Left cardiac atrium (tissue), 4 donors: ENCODE measurements at regions not wholly inside any gene's neighbourhood (a gene's known extent, or its start where the extent isn't known, plus 50 kb on each side); places are given as distances from the start of the nearest gene placed in this dataset.
"Not testable (repeated sequence)": the region's sequence is repeated elsewhere in the genome, so short reads cannot be mapped to it uniquely, and the experiment has no call there.

Source experiments
- ATAC-seq, 2 donors: fragments of 200-7000 bp; cut with Tn5 transposase; one replicate each; pipeline ENCODE4 v1.9.1; 2020; ENCODE audit warnings: mild to moderate bottlenecking in 2 of 2, moderate library complexity in 2 of 2
- DNase-seq: peaks from one replicate; pipeline ENCODE4 v3.0.0-alpha.2; 2020
- intact Hi-C, 2 donors: fragments of 100-400 bp; cut with DNase I; formaldehyde crosslinking; loops; one replicate each; pipeline versions ENCODE4 v1.14.1 to v1.15.1; 2022 to 2023
- donor health status: DM: no; HTN: yes; CAD: no.
- donor health status: DM: no; HTN: yes; CAD: no; lungs with severe emphysema.
- donor health status: DM: yes; HTN: yes; CAD: no.
- donor health status: Dilated cardiomyopathy.

GRCh38 chr13:64248371-64249065 lies 2832.9 kb upstream of the PCDH20 start:
- intact Hi-C loops, result no loop called here
- DNase-seq (no peak), ATAC-seq (no peak)

- DNase-seq, result no peak
- intact Hi-C loops, result no loop called here
- peak in 1 of 2 donors; percentile 22 for ATAC-seq
These were observed 2823.7 kb upstream of the PCDH20 start for GRCh38 chr13:64239372-64239771.

- ATAC-seq (no peak), DNase-seq (no peak)
- intact Hi-C loops, result no loop called here
These were observed 2818.6 kb upstream of the PCDH20 start for GRCh38 chr13:64234255-64234654.

DNA sequence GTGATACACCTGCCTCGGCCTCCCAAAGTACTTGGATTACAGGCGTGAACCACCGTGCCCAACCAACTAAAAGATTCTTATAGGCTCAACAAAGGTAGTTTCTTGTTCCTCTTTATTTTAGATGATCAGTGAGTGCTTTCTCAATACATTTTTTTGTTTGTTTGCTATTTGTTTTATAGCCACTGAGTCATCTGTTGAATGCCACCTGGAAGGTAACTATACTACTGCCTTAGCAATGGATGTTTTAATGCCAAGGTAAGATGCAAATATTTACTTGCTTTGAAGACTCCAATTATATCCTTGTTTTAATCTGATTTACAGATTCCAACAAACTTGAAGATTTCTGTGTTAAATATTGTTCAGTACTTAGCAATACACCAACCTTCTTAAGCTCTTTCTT lies 2807.4 kb upstream of the PCDH20 start:
- DNase-seq (no peak), ATAC-seq (no peak)
- intact Hi-C loops, result no loop called here

DNA sequence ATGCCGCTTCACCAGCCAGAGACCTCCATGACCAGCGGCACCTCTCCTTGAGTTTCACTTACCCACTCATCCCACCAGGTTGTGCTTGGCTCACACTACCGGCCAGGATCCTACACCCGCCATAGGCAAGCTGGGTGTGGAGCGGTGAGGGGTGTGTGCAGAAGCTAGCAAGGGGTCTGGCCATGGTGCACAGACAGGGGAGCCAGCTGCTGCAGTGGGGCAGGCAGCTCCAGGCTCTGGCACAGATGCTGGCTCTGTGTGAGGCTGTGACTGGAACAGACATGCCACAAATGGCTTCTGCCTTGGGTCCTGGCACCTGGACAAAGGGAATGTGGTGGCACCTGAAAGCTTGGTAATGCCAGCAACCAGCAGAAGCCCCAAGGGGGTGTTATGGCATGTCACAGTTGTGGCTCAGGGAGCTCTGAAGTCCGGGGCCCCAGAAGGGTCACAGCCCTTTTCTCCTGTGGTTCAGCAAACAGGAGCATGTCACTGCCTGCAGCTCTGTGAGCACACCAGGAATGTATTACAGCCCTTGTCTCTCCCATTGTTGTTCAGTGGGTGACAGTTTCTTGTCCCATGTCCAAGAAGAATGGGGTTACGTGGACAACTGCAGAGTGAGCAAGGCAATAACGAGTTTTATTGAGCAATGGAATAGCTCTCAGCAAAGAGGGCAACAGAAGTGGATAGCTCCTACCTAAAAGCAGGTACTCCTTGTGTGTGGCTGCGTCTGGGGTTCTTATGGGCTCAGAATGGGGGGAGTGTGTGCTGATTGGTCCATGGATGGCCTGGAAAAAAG lies 2791.0 kb upstream of the PCDH20 start:
- ATAC-seq (no peak), DNase-seq (no peak)
- intact Hi-C loops, result no loop called here

DNA sequence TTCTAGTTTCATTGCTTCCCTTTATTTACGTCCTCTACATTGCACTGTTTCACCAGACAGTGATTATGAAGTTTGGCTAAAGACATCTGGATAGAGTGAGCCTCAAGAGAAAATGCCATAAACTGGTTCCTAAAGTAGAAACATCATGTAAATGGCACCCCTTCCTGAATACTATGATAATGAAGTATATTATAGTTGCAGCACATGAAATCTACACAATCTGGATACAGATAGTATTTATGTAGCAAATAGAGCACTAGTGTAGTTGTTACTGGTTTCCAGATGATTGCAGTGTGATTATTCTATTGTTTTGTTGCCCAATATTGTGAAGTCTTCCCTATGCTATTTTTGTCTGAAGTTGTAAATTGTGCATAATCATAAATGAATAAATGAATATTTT lies 2786.9 kb upstream of the PCDH20 start:
- ATAC-seq (no peak), DNase-seq (no peak)
- intact Hi-C loops, result no loop called here

DNA sequence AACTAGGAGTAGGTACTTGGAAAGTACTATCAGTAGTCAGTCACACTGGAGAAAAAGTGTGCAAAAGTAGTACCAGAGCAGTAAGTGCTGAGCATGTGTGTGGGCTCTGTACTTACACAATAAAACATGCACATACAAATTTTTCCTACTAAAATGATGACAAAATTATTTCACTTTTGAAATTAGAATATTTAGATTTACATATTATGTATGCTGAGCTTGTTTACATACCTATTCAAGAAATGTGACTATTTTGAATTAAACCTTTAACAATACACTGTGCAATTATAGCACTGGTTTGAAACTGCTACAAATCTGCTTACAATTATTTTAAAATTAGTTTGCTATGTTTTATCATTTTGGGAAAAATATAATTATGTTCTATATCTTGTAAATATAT lies 2781.6 kb upstream of the PCDH20 start:
- intact Hi-C loops, result no loop called here
- no peak for DNase-seq
- ATAC-seq, result no peak

DNA sequence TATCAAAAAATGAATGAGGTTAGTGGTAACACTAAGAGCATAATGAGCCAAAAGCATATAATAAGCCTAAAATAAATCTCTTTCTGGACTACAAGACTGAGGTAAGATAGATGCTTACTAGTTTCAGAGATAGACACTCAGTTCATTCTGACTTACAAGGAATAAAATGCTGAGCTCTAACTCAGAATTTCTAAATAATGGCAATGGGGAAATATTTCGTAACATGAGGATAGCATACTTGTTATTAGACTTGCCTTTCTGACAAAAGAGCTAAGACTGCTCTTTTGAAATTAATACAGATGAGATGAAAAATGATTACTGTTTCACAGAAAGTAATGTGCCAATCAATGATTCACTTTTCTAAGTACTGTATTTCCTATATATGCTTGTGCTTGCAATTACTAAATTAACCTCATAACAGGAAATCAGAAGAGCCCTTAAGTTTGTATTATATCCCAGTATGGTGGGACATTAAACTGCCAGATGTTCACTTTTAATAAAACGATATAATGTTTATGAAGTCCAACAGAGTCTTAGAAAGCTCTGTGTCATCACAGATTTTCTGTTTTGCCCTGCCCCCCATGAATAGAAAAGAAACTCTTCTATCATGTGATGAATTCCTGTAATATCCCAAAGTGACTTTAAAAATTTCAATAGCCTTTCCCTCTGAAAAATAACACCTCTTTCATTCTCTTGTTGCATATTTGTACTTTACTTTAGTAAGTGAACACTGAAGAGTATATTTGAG lies 2771.0 kb upstream of the PCDH20 start:
- DNase-seq (no peak), ATAC-seq (peak in 1 of 2 donors; percentile 57)
- intact Hi-C loops, result no loop called here

DNA sequence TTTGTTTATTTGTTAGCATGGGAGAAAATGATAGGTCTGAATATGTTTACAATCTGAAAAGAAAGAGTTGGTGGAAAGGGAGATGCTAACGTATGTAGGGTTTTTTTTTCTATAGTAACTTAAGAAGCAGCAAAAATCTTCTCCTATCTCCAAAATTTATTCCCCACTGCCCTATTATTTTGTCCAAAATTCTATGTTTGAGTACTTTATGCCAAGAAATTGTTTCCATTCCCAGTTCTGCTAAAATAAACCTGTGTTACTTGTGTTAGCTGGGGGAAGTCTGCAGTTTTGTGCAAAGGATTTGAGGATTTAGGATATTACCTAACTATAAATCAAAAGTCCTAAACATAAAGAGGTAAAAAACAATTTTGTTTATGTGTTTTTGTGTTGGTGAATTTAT lies 2770.4 kb upstream of the PCDH20 start:
- DNase-seq (no peak), ATAC-seq (no peak)
- intact Hi-C loops, result no loop called here

DNA sequence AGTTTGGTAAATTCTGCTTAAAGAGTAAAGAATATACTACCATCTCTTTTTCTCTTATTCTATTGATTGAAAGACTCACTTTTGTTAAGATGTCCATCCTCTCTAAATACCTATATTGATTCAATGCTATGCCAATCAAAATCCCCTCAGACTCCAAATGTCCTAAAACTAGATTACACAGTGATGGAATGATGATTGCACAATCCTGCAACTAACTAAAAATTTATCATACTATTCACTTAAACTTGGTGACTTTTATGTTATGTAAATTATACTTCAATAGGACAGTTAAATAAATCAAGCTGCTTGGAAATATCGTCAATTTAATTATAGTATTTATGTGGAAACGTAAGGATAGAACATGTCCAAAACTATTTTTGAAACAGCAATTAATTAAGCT lies 2765.1 kb upstream of the PCDH20 start:
- DNase-seq, result no peak
- intact Hi-C loops, result no loop called here
- ATAC-seq, result no peak

GRCh38 chr13:64165826-64166225 lies 2750.2 kb upstream of the PCDH20 start:
- ATAC-seq (no peak), DNase-seq (no peak)
- intact Hi-C loops, result no loop called here

GRCh38 chr13:64164435-64164834 lies 2748.8 kb upstream of the PCDH20 start:
- intact Hi-C loops, result no loop called here
- DNase-seq, result peak; percentile 13
- ATAC-seq, result no peak

GRCh38 chr13:64160479-64160878 lies 2744.8 kb upstream of the PCDH20 start:
- no peak for ATAC-seq

GRCh38 chr13:64158908-64159307 lies 2743.3 kb upstream of the PCDH20 start:
- intact Hi-C loops, result no loop called here
- DNase-seq, result no peak
- ATAC-seq, result peak in 1 of 2 donors; percentile 56

More at GRCh38 chr13:64160479-64160878, 2744.8 kb upstream of the PCDH20 start:
- intact Hi-C loops, result no loop called here
- DNase-seq, result no peak

DNA sequence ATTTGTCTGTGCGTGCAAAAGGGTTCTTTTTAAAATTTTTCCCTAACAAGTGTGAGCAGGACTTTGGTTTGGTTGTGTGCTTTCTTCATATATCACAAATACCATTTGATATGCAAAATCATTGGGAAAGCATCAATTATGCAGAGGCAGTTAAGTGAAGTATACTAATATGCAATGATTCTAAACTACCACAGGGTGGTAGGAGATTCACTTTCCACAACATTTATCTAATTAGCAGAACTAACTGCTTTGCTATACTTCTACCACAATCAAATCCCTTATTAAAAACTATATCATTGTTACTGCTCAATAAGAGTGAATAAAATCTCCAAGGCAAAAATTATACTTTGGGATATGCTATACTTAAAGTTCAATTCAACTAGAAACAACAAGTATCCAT lies 2738.9 kb upstream of the PCDH20 start:
- ATAC-seq (no peak), DNase-seq (no peak)
- intact Hi-C loops, result no loop called here

DNA sequence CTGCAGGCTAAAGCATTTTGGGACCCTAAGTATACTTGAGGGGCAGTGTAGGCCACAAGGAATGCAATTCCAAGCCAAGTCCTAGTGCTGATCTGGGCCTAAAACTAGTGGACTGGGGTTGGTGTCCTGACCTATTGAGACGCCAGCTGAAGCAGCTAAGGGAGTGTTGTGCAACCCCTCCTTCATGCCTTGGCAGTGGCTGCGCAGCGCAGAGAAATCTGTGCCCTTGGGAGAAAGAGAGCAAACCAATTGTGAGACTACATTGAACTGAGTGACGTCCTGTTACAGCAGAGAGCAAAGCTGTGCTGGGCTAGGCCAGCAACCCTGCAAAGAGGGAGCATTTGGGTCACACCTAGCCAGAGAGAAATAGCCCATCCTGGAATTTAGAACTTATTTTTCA lies 2715.0 kb upstream of the PCDH20 start:
- intact Hi-C loops, result no loop called here
- DNase-seq, result no peak
- peak in 1 of 2 donors; percentile 93 for ATAC-seq

GRCh38 chr13:64130171-64130570 lies 2714.5 kb upstream of the PCDH20 start:
- DNase-seq, result no peak
- ATAC-seq, result no peak
- intact Hi-C loops, result no loop called here

- intact Hi-C loops, result no loop called here
- DNase-seq (no peak), ATAC-seq (no peak)
These were observed 2712.2 kb upstream of the PCDH20 start for GRCh38 chr13:64127856-64128255.

GRCh38 chr13:64127192-64127591 lies 2711.5 kb upstream of the PCDH20 start:
- intact Hi-C loops, result no loop called here
- DNase-seq (no peak), ATAC-seq (no peak)

GRCh38 chr13:64121023-64121709 lies 2705.5 kb upstream of the PCDH20 start:
- DNase-seq, ATAC-seq, intact Hi-C loops: not testable (repeated sequence)
